Omental fat pad (tissue), 3 donors: ENCODE measurements at regions not wholly inside any gene's neighbourhood (a gene's known extent, or its start where the extent isn't known, plus 50 kb on each side); places are given as distances from the start of the nearest gene placed in this dataset.

Experiments
- ATAC-seq: fragments of 150-250 bp; one replicate; pipeline ENCODE4 v1.9.1; 2016; ENCODE audit warnings: mild to moderate bottlenecking, moderate library complexity; ENCODE audit not compliant: low FRiP score
- DNase-seq: peaks from one replicate; pipeline ENCODE4 v3.0.0-alpha.2; 2019; ENCODE audit warnings: low spot score
- CTCF ChIP-seq, 3 donors: fragments of 450-650 bp; IDR thresholded peaks; one replicate each; pipeline ENCODE4 v1.5.1; 2016 to 2017; ENCODE audit warnings: antibody characterized with exemption in 3 of 3, mild to moderate bottlenecking in 3 of 3, moderate library complexity in 2 of 3

- no peak for DNase-seq
- no peak for ATAC-seq
- TF ChIP-seq CTCF (IDR thresholded peaks at IDR 0.05) = no peak
These were observed 662.5 kb downstream of the LUZP2 start for GRCh38 chr11:25159341-25159740.

GRCh38 chr11:25163421-25163820, 666.6 kb downstream of the LUZP2 start:
- TF ChIP-seq CTCF (IDR thresholded peaks at IDR 0.05) = no peak
- DNase-seq = no peak
- no peak for ATAC-seq

GRCh38 chr11:25180187-25180586, 683.3 kb downstream of the LUZP2 start:
- DNase-seq (no peak), ATAC-seq (no peak)
- no peak for TF ChIP-seq CTCF (IDR thresholded peaks at IDR 0.05)

- DNase-seq (no peak), ATAC-seq (no peak)
- TF ChIP-seq CTCF (IDR thresholded peaks at IDR 0.05) = no peak
These were observed 686.6 kb downstream of the LUZP2 start for GRCh38 chr11:25183411-25183810.

- TF ChIP-seq CTCF (IDR thresholded peaks at IDR 0.05) = no peak
- no peak for DNase-seq
- no peak for ATAC-seq
These were observed 700.7 kb downstream of the LUZP2 start for GRCh38 chr11:25197515-25197914.

- ATAC-seq = no peak
- TF ChIP-seq CTCF (IDR thresholded peaks at IDR 0.05) = no peak
These were observed 701.9 kb downstream of the LUZP2 start for GRCh38 chr11:25198704-25199103.

GRCh38 chr11:25200925-25201324, 704.1 kb downstream of the LUZP2 start:
- ATAC-seq = no peak
- no peak for DNase-seq
- no peak for TF ChIP-seq CTCF (IDR thresholded peaks at IDR 0.05)

More at GRCh38 chr11:25198704-25199103, 701.9 kb downstream of the LUZP2 start:
- DNase-seq = no peak
